NCI-H345 (cell line): ENCODE measurements at regions not wholly inside any gene's neighbourhood (a gene's known extent, or its start where the extent isn't known, plus 50 kb on each side); places are given as distances from the start of the nearest gene placed in this dataset.

Experiments
- DNase-seq: peaks from one replicate; lab custom pipeline; 2025; lab: John Stamatoyannopoulos, UW

DNA sequence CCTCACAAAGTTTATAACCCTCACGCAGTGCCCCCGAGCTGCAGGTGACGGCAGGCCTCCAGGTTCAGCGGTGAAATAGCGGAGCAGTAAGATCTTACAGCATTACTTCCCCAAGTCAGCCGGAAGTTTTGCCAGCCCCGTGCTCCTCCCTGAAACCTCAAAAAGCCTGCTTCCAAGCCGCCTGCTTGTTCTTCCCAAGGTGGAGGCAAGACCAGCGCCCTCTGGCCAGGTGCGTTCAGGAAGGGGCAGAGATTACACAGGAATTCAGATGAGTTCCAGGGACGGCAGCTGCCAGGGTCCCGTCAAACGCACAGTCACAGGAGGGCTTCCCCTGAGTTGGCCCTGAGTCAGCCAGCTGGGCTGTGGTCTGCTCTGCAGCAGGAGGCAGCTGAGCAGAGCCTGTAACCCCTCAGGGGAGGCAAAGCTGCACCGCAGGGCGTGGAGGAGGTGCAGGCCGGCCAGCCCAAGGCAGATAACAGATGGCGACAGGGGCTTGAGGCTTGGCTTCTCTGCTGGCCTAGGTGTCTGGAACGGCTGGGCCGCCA is 124.1 kb upstream of the RPS6KA2 start:
- no peak for DNase-seq

DNA sequence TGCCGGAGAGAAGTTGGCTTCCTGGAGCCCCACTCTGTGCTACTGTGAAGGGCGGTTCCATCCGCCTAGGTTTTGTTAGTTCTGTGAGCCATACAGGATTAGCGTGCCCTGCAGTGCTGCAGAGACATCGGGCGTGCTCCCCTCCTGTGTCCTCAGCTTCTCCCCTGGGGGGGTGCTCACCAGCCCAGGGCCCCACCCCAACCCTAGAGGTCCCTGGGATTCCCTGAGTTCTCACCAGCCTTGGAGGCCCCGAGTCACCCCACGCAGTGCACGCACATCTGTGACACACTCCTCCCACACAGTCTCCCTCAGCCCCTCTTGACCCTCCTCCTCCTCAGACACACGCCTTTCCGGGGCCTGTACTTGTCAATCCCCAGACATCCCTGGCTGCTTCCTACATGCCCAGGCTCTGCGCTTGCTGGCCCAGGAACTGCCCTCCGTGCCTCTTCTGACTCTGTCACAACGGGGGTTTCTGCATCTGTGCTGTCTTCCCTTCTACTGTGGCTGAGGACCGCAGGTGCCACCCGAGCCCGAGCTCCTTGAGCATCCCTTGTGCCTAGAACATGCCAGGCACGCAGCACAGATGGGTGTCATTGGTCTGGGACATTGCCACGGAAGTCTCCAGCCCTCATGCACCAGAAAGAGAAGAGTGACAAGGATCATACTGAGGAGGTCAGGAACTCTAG is 123.2 kb upstream of the RPS6KA2 start:
- DNase-seq, result no peak

DNA sequence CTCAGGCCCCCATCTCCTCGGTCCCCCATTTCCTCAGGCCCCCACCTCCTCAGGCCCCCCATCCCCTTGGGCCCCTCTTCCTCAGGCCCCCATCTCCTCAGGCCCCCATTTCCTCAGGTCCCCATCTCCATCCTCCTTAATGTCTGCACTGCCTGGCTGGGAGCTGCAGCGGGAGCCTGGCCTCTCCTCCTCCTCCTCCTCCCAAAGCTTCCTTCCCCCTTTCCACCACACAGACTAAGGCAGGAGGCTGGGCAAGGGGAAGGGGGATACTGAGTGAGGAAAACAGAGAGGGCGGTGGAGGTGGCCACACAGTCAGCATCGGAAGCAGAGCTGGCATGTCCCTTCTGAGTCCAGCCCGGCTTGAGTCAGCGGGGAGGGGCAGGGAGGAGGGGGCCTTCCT is 122.6 kb upstream of the RPS6KA2 start:
- no peak for DNase-seq

- DNase-seq, result no peak
These were observed 120.9 kb upstream of the RPS6KA2 start for GRCh38 chr6:166747644-166748595.

DNA sequence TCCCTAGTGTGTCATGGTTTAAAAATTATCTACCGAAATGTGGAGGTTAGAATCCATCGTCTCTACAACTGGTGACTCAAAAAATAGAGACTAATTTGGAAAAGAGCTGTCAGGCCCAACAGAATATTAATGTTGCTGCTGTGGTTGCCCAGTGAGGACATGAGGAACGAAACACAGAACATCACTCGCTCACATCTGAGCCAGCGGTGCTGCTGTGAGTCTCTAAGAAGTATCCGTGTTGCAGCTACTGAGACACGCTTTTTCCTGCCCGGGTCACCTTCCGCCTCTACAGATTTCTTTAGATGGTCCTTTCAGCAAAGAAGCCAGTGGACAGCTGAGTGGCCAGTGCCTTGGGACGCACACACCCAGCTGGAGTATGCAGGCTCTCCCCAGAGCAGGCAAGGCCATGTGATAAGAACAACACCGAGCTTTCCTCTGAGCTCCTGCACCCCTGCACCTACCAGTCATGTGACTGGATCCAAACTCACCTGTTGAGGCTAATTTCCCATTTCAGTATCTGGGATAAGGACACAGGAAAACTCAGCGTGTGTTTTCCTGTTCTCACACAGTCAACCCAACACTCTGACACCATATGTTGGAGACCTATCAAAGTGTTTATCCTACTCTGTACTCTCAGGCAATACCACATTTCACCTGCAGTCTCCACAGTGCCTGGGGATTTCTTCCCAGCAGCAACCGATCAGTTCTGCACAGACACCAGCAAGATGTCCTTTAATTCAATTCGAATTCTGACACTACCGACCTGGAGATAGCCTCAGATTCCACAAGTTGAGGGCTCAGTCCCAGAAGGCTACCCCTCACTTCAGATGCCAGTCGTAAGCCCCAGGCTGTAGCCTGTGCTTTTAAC is 119.0 kb upstream of the RPS6KA2 start:
- no peak for DNase-seq

DNA sequence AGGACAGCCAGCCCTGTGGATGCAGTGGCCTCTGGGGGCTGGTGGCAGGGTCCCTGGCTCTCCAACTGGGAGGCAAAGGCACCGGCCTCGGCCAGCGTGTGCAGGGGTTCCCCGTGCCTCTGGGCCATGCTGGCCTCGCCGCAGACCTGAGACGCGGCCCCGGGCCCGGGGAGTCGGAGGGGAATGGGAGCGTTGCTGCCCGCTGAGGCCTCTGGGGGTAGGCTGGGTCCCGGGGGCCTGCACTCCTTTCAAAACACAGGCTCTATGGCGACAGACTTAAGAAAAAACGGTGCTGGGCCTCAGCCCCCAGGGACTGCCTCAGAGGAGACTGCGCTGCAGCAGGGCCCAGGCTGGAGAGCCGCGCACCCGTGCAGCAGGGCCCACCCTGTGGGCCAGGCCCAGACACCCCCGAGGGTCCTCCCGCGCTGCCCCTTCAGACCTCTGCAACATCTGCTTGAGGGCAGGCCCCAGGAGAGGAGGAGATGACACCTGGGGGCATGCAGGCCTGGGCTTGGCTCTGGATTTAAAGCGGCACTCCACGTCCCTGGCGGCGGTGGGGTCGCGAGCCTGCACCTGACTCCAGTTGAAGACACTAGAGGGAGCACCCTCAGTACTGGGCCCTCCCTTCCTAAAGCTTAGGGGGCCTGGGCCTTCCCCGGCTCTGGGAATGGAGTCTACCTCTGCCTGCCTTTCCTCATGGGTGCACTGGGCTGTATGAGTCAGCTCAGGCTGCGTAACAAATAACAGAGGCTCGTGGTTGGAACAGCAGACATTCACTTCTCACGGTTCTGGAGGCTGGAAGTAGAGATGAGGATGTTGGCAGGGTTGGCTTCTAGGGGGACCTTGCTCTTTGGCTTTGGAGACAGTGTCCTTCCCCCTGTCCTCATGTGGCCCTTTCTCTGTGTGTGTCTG is 117.4 kb upstream of the RPS6KA2 start:
- no peak for DNase-seq

DNA sequence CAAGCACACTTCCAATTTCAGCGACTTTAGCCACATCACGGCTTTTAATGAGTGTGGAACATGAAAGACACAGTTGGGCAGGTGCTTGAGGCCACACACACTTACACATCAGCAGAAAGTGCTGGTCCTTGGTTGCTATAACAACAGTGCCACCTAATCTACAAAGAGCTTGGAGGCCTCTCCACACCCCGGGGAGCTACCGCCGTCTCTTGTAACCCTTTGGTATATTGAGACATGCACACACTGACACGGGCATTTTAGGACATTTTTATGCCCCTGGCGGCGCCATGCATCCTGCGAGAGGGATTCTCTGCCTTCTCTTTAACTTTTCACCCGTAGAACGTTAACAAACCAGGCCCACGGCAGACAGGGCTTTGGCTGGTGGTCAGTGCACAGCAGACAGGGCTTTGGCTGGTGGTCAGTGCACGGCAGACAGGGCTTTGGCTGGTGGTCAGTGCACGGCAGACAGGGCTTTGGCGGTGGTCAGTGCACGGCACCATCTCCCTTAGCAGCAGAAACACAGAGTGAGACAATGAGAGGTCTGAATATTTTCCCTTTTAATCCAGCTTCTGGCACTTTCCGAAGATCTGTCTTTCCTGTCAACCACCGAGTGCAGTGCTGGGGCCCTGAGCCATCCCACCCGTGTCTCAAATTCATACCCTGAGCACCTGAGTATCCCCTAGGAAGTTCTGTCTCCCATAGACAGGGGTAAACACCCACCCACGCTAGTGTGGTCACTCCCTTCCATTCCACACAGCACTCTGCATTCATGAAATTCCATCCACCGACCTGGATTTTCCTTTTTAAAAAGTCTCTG is 116.6 kb upstream of the RPS6KA2 start:
- no peak for DNase-seq

DNA sequence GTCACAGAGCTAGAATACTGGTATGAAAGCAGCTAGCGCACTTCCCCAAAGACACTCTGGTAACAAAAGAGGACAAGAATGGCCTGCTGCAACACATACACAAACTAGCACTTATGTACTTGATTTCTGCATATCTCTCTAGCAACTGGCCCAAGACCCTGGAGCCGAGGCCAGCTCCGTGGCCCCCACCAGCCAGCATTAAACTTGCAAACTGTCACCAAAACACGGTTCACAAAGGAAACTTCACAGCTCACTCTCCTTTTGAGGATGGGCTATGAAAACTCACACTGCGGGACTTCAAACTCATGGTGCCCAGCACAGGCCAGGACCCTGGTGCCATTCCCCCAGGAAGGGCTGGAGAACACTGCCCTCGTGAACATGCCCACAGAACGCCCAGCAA is 115.9 kb upstream of the RPS6KA2 start:
- DNase-seq, result no peak

DNA sequence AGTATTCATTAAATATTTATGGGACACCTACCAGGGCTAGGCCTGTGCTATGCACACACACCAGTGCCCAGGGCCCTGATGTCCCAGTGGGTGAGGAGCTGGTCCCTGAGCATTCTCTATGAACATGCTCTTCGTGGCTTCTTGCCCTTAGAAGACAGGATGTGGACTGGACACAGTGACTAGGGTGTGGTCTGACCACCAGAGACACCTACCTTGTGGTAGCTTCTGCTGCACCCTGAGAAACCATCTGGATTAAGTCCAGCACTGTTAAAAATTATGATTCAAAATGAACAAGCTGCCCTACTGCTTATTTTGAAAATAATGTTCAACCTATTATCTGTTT is 112.9 kb upstream of the RPS6KA2 start:
- DNase-seq, result no peak

- DNase-seq, result no peak
These were observed 112.3 kb upstream of the RPS6KA2 start for GRCh38 chr6:166739117-166739975.

DNA sequence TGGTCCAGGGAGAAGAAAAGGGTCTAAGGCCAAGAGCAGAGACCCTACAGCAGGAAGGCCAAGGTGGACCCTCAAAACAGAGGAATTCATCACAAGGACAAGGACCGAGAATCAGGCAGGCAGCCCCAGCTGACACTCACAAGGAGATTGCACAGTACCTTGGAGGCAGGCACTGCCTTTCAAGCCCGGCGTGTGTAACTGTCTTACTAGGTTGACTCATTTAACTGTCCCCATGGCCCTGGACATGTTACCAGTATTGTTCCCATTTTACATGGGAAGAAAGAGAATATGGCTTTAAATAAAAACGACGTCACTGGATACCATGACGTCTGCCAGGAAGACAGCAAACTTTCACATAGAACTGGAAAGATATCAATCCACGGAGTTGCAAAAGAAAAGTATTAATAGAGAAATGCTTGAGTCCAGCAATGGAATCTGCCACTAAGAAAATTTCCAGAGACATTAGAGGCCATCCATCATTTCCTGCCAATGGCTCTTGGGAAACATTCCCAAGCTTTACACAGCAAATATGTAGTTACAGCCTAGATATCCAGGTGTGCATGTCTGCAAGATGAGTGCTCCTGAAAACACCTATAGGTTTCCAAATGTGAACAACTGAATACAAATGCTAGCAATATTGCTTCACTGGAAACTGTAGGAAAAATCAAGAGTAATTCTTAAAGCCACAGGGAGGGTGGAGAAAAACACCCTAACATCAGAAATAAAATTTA is 111.5 kb upstream of the RPS6KA2 start:
- no peak for DNase-seq

- DNase-seq, result no peak
These were observed 110.2 kb upstream of the RPS6KA2 start for GRCh38 chr6:166737261-166737660.

DNA sequence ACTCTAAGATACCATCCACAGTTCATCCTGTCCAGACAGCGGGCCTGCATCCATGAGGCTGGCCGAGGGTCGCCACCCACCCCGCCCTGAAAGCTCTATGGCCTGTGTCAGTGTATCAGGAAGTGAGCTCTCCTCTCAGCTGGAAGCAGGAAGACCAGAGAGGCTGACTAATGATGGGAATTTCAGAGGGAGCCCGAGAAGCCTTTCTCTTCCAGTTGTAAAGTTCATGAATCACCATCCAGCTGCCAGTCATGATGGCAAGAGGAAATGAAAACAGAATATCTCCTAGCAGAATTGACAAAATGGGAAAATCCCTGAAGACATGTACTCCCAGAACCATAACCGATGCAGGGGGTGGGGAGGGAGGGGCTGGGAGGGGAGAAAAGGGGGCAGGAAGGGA is 109.6 kb upstream of the RPS6KA2 start:
- DNase-seq, result no peak

DNA sequence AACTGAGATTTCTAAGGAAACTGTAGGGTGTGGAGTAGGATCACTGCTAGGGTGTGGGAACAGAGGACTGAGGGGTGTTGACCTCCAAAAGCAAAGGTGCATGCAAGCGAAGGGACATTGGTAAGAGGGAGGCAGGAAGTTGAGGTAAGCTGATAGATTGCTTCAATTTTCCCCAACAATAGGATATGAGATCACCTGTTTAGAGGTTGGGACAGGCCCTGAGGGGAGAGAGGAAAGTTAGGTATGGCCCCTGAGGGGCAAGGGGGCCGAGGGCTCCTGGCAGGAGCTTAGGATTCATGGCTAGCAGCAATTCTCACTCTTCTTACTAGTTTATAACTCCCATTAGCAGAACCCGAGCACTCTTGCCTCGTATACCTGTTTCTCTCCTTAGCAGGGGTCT is 106.8 kb upstream of the RPS6KA2 start:
- no peak for DNase-seq

DNA sequence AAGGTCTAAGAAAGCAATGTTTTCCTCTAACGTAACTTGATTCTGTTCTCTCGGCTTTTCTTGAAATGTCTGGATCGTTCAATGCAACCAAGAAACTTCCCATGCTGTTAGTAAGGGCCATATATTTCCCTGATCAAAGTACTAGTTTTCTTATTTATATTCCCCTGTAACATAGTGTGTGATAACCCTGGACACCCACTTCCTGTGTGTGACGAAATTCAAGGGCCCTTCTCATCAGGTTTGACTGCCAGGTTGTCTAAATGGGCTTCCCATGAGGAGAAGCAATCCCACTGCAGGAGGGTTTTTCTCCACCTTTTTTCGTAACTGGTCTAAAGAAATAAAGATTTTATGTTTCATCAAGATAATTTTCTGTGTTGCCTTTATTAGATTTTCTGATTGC is 102.6 kb upstream of the RPS6KA2 start:
- DNase-seq, result no peak

DNA sequence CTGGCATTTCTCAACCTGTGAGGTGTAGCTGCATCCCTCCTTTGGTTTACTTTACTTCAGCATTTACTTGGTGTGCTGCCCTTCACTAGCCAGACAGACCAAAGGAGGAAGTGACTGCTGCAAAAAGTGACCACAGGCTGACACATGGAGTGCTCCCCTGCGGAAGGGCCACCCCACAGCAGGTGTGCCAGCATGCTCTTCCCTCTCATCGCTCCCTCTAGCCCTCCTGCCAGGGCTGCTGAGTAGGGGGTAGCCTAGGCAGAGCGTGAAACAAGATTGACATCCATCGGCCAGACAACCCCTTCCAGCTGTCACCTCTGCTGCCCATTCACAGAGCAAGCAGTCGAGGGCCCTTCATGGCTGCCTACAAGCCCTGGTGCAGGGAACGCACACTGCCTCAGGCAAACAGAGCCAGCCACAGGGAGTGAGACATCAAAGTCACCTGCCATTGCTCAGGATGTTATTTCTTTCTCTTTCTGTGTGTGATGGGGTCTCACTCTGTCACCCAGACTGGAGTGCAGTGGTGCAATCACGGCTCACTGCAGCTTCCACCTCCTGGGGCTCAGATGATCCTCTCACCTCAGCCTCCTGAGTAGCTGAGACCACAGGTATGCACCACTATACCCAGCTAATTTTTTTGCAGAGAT is 102.0 kb upstream of the RPS6KA2 start:
- peak; percentile 79 for DNase-seq

DNA sequence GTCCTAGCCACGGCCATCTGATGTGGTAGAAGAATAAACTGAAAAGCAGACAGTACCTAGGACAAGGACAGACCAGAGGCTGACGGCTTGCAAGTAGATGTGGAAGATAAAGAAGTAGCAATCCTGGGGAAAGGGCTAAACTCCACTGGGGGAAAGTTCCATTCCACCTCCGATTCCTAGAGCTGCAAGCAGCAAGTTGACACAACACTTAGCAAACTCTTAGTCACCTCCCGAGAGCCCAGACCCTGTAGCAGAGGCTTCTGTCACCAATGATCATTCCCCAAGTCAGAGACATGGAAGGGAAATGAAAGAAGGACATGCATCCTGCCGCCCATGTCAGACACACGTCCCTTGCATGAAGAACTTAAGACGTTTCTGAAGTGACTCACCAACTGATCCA is 99.2 kb upstream of the RPS6KA2 start:
- no peak for DNase-seq

DNA sequence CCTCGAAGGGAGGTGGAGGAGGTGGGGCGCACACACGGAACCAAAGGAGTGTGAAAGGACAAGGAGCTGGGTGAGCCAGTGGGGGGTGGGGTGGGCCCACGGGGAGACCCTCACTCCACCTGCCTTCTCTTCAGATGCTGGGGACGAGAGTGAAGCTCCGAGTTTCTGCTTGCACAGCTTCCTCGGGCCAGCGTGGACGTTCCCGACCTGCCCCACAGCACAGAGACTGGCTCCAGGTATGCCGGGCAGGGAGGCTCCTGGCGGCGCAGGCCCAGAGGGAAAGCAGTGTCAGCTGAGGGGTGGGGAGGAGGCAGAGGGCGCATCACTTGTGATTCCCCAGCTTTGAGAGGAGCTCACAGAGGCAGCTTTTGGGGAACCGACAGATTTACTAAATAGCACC is 98.5 kb upstream of the RPS6KA2 start:
- no peak for DNase-seq
